ENCODE measurements at regions not wholly inside any gene's neighbourhood (a gene's known extent, or its start where the extent isn't known, plus 50 kb on each side); places are given as distances from the start of the nearest gene placed in this dataset.

- TF ChIP-seq TCF7L2 (IDR thresholded peaks at IDR 0.05; ENCODE audit: low read depth, low read length): no peak
- no peak for TF ChIP-seq CTCF (IDR thresholded peaks at IDR 0.05)
These were observed 453.7 kb downstream of the SIPA1L2 start for GRCh38 chr1:232176222-232176621.
